Ishikawa (cell line): ENCODE measurements at regions not wholly inside any gene's neighbourhood (a gene's known extent, or its start where the extent isn't known, plus 50 kb on each side); places are given as distances from the start of the nearest gene placed in this dataset.

ENCODE experiments used
- CEBPB ChIP-seq: IDR thresholded peaks from 2 replicates; pipeline ENCODE4 v1.6.1; 2012
- CREB1 ChIP-seq: IDR thresholded peaks from 2 replicates; pipeline ENCODE4 v1.6.1; 2012; ENCODE audit warnings: low read depth
- EGR1 ChIP-seq: IDR thresholded peaks from 2 replicates; pipeline ENCODE4 v1.6.1; 2012
- EP300 ChIP-seq: IDR thresholded peaks from 2 replicates; pipeline ENCODE4 v1.6.1; 2012; ENCODE audit warnings: borderline replicate concordance
- FOXM1 ChIP-seq: IDR thresholded peaks from 2 replicates; pipeline ENCODE4 v1.6.1; 2012; ENCODE audit warnings: low read depth, borderline replicate concordance
- NFIC ChIP-seq: IDR thresholded peaks from 2 replicates; pipeline ENCODE4 v1.6.1; 2012
- RAD21 ChIP-seq: IDR thresholded peaks from 2 replicates; pipeline ENCODE4 v1.6.1; 2012; ENCODE audit warnings: low read depth
- TAF1 ChIP-seq: IDR thresholded peaks from 2 replicates; pipeline ENCODE4 v1.6.1; 2012; ENCODE audit warnings: low read depth, mild to moderate bottlenecking
- TCF12 ChIP-seq: IDR thresholded peaks from 2 replicates; pipeline ENCODE4 v1.6.1; 2012; ENCODE audit warnings: low read depth
- TEAD4 ChIP-seq: IDR thresholded peaks from 2 replicates; pipeline ENCODE4 v1.6.1; 2012
- YY1 ChIP-seq: IDR thresholded peaks from 2 replicates; pipeline ENCODE4 v1.6.1; 2012; ENCODE audit warnings: low read depth
- ZBTB7A ChIP-seq: IDR thresholded peaks from 2 replicates; pipeline ENCODE4 v1.6.1; 2012; ENCODE audit warnings: low read depth
- TF ChIP-seq, protein P1 (sequence below): IDR thresholded peaks from 2 replicates; pipeline ENCODE4 v1.6.1; 2012
- TF ChIP-seq, protein P2 (sequence below): IDR thresholded peaks from 2 replicates; pipeline ENCODE4 v1.6.1; 2012; ENCODE audit warnings: low read depth, mild to moderate bottlenecking
- TF ChIP-seq, protein P3 (sequence below): IDR thresholded peaks from 2 replicates; pipeline ENCODE4 v1.6.1; 2012

DNA sequence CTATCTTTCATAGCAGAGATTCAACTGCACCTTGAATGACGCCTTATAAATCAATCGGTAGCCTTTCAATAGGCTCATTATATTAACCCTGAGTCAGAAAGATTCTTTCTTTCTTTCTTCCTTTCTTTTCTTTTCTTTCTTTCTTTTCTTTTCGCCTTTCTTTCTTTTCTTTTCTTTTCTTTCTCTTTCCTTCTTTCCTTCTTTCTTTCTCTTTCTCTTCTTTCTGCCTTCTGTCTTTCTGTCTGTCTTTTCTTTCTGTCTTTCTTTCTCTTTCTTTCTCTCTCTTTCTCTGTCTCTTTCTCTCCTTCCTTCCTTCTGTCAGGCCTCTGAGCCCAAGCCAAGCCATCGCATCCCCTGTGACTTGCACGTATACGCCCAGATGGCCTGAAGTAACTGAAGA is 86.0 kb upstream of the CLINT1 start:
- no peak for TF ChIP-seq TEAD4
- TF ChIP-seq CREB1: no peak
- TF ChIP-seq EGR1: no peak
- TF ChIP-seq, protein P1, sequence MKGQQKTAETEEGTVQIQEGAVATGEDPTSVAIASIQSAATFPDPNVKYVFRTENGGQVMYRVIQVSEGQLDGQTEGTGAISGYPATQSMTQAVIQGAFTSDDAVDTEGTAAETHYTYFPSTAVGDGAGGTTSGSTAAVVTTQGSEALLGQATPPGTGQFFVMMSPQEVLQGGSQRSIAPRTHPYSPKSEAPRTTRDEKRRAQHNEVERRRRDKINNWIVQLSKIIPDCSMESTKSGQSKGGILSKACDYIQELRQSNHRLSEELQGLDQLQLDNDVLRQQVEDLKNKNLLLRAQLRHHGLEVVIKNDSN: no peak
- TF ChIP-seq, protein P2, sequence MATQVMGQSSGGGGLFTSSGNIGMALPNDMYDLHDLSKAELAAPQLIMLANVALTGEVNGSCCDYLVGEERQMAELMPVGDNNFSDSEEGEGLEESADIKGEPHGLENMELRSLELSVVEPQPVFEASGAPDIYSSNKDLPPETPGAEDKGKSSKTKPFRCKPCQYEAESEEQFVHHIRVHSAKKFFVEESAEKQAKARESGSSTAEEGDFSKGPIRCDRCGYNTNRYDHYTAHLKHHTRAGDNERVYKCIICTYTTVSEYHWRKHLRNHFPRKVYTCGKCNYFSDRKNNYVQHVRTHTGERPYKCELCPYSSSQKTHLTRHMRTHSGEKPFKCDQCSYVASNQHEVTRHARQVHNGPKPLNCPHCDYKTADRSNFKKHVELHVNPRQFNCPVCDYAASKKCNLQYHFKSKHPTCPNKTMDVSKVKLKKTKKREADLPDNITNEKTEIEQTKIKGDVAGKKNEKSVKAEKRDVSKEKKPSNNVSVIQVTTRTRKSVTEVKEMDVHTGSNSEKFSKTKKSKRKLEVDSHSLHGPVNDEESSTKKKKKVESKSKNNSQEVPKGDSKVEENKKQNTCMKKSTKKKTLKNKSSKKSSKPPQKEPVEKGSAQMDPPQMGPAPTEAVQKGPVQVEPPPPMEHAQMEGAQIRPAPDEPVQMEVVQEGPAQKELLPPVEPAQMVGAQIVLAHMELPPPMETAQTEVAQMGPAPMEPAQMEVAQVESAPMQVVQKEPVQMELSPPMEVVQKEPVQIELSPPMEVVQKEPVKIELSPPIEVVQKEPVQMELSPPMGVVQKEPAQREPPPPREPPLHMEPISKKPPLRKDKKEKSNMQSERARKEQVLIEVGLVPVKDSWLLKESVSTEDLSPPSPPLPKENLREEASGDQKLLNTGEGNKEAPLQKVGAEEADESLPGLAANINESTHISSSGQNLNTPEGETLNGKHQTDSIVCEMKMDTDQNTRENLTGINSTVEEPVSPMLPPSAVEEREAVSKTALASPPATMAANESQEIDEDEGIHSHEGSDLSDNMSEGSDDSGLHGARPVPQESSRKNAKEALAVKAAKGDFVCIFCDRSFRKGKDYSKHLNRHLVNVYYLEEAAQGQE: no peak
- TF ChIP-seq NFIC: no peak

DNA sequence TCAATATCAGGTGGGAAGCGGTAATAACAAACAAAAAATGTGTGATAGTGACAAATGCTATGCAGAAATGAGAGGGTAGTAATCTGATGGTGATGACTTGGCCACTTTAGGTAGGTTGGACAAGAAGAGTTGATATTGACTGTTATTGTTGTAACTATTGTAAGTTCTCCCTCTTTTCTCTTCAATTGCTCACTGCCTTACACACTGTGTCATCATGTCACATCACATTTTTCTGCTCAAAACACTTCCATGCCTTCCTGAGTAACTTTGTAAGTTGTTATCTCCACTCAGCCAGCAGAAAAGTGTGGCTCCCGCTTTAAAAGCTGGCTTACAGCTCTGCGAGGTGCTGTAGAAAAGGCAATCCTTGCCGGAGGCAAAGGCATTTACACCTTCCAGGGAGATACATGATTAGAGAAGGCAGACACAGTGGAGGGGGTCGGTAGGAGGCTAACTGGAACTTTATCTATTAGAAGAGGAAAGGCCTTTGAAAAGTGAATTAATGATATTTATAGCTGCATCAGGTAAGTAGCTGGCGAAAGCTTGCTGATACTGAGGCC is 85.2 kb upstream of the CLINT1 start:
- TF ChIP-seq EP300 (no peak), TEAD4 (no peak), FOXM1 (no peak), RAD21 (no peak), TAF1 (no peak), YY1 (no peak), EGR1 (no peak)
- TF ChIP-seq, protein P2: no peak
- TF ChIP-seq, protein P1: no peak
- TF ChIP-seq, protein P3, sequence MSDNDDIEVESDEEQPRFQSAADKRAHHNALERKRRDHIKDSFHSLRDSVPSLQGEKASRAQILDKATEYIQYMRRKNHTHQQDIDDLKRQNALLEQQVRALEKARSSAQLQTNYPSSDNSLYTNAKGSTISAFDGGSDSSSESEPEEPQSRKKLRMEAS: no peak

DNA sequence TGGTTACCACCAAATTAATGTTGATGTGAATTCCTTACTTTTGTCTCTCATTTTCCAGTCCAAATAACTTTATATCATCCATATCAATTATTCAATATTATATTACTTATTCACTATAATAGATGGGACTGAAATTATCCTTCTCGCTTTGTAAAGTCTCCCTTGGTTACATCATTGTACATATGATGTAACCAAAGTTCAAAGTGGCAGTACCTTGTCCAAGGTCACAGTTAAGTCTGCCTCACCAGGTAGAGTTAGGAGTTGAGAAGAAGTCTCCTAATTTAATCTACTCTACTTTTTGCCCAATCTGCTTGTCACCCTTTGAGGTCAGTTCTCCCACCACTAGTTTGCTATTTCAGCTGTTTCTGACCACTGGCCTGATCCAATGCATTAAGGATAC is 83.7 kb upstream of the CLINT1 start:
- no peak for TF ChIP-seq CREB1
- no peak for TF ChIP-seq TCF12
- TF ChIP-seq EGR1: no peak
- no peak for TF ChIP-seq RAD21
- TF ChIP-seq, protein P3: no peak
- TF ChIP-seq NFIC: no peak
- TF ChIP-seq, protein P2: no peak
- TF ChIP-seq FOXM1: no peak
- TF ChIP-seq ZBTB7A: no peak
- TF ChIP-seq TEAD4: no peak
- no peak for TF ChIP-seq YY1
- TF ChIP-seq, protein P1: no peak
- no peak for TF ChIP-seq EP300
- TF ChIP-seq TAF1: no peak
- no peak for TF ChIP-seq CEBPB

DNA sequence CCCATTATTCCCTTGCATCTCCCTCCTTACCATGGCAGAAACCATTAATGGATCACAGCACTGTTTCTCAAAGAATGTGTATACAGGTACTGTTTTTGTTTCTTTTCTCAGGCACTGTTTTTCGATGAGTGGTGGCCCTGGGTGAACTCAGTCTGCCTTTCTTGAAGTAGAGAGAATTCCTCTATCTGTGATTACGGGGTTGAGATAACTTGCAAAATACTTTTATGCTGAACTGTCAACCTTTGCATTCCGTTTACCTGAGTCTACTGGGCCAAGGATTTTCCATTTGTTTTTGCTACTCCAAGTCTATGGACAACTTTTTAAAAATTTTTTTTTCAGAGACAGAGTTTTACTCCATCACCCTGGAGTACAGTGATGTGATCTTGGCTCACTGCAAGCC is 82.7 kb upstream of the CLINT1 start:
- TF ChIP-seq EGR1 (no peak), NFIC (no peak), CEBPB (no peak), YY1 (no peak), FOXM1 (no peak), TCF12 (no peak), EP300 (no peak), TAF1 (no peak), TEAD4 (no peak), CREB1 (no peak), ZBTB7A (no peak), RAD21 (no peak)
- TF ChIP-seq, protein P3: no peak
- TF ChIP-seq, protein P1: no peak
- TF ChIP-seq, protein P2: no peak
